Spleen (tissue), 11 donors: ENCODE measurements at regions not wholly inside any gene's neighbourhood (a gene's known extent, or its start where the extent isn't known, plus 50 kb on each side); places are given as distances from the start of the nearest gene placed in this dataset.

Experiments used
- DNase-seq: peaks from one replicate; pipeline ENCODE4 v3.0.0-alpha.2; 2020
- H3K27ac ChIP-seq, 8 donors: fragments of 200-600 bp; sonication (generic) in 7 of 8; 1 replicate in 4 of 8; 2 replicates in 4 of 8; pipeline versions ENCODE4 v1.5.0 to v1.8.0; 2016 to 2021; ENCODE audit warnings: inconsistent platforms in 4 of 8, mild to moderate bottlenecking in 4 of 8, moderate library complexity in 1 of 8
- H3K27me3 ChIP-seq, 7 donors: fragments of 200-600 bp; sonication (generic) in 6 of 7; replicated peaks in 1 of 7; 1 replicate in 4 of 7; 2 replicates in 3 of 7; pipeline versions ENCODE4 v1.5.0 to v1.8.0; 2016 to 2021; ENCODE audit warnings: inconsistent platforms in 3 of 7, mild to moderate bottlenecking in 1 of 7
- H3K36me3 ChIP-seq, 6 donors: fragments of 200-600 bp; sonication (generic) in 5 of 6; 1 replicate in 4 of 6; 2 replicates in 2 of 6; pipeline versions ENCODE4 v1.5.0 to v1.8.0; 2016 to 2021; ENCODE audit warnings: inconsistent platforms in 2 of 6
- H3K4me1 ChIP-seq, 6 donors: fragments of 200-600 bp; sonication (generic) in 5 of 6; 1 replicate in 3 of 6; 2 replicates in 3 of 6; pipeline versions ENCODE4 v1.5.0 to v1.8.0; 2016 to 2021; ENCODE audit warnings: inconsistent platforms in 3 of 6
- H3K4me3 ChIP-seq, 8 donors: fragments of 200-600 bp; sonication (generic) in 7 of 8; 1 replicate in 4 of 8; 2 replicates in 4 of 8; pipeline versions ENCODE4 v1.5.0 to v1.8.0; 2016 to 2021; ENCODE audit warnings: inconsistent platforms in 4 of 8, mild to moderate bottlenecking in 4 of 8, moderate library complexity in 2 of 8
- H3K9me3 ChIP-seq, 8 donors: fragments of 200-600 bp; sonication (generic) in 7 of 8; 1 replicate in 4 of 8; 2 replicates in 4 of 8; pipeline versions ENCODE4 v1.5.0 to v1.8.0; 2016 to 2021; ENCODE audit warnings: inconsistent platforms in 4 of 8
- CTCF ChIP-seq, 11 experiments: fragments of 200-600 bp in 7 of 11; fragments of 450-650 bp in 4 of 11; sonication (generic) in 4 of 11; IDR thresholded peaks in 8 of 11; conservative IDR thresholded peaks in 3 of 11; 1 replicate in 7 of 11; 2 replicates in 4 of 11; pipeline versions ENCODE4 v1.4.0 to v1.8.0; 2016 to 2021; ENCODE audit warnings: antibody characterized with exemption in 11 of 11, inconsistent platforms in 4 of 11, mild to moderate bottlenecking in 1 of 11
- POLR2A ChIP-seq, 3 donors: fragments of 450-650 bp; IDR thresholded peaks; one replicate each; pipeline ENCODE4 v1.5.1; 2017; ENCODE audit warnings: antibody characterized with exemption in 3 of 3, mild to moderate bottlenecking in 1 of 3
- POLR2AphosphoS5 ChIP-seq, 3 donors: sonication (generic); formaldehyde crosslinking; IDR thresholded peaks; one replicate each; pipeline ENCODE4 v1.5.1; 2017; ENCODE audit warnings: antibody characterized with exemption in 3 of 3
- WGBS, 5 donors: extraction: QIAGEN DNeasy Blood & Tissue Kit in 3 of 5; methylation state at CpG; one replicate each; pipeline versions ENCODE4 v1.1.5 to v1.1.7; 2013 to 2018; 5-methylcytosine and 5-hydroxymethylcytosine counted together
- intact Hi-C: fragments of 100-400 bp; cut with DNase I; formaldehyde crosslinking; loops from one replicate; pipeline ENCODE4 v1.15.0; 2023; ENCODE audit warnings: low total_unique reads
- donor health status: healthy with polysubstance abuse.
- donor health status: DM: no; HTN: no; CAD: no; lungs with moderate emphysema.
- donor health status: DM: no; HTN: no; CAD: no.
- donor health status: Bipolar disorder and iron deficiency.
- donor health status: healthy.
- donor health status: DM: no; HTN: no; CAD: no.
- donor health status: DM: yes; HTN: yes; CAD: no.

GRCh38 chr3:195007151-195007550, 263.8 kb downstream of the XXYLT1 start:
- WGBS, 5 donors = 80 to 90% (median 85%) methylated on average over 3 to 5 of the region's 5 CpGs
- DNase-seq = no peak
- H3K4me1 ChIP-seq = peaks cover 0 to 36% (median 11%) of the 10 kb centered on the region in 6 donors
- no peaks in the 10 kb centered on the region for H3K27me3 ChIP-seq
- H3K36me3 ChIP-seq = no peaks in the 10 kb centered on the region
- no peak overlapping the region for H3K4me3 ChIP-seq
- intact Hi-C loops = loop anchor here (10.0 kb wide), 1 partner anchor 98 kb away; no protein-coding TSS in a partner anchor
- no peak overlapping the region for H3K27ac ChIP-seq
- TF ChIP-seq CTCF (IDR thresholded peaks at IDR 0.05 in 8 of 11, conservative IDR thresholded peaks at IDR 0.05 in 3 of 11) (no peak), POLR2A (IDR thresholded peaks at IDR 0.05) (no peak), POLR2AphosphoS5 (IDR thresholded peaks at IDR 0.05) (no peak)
- no peaks in the 10 kb centered on the region for H3K9me3 ChIP-seq

- H3K4me3 ChIP-seq = no peak overlapping the region
- WGBS, 5 donors = 35 to 54% (median 45%) methylated on average over 4 of the region's 4 CpGs
- H3K4me1 ChIP-seq = peaks cover 0 to 30% (median 7%) of the 10 kb centered on the region in 6 donors
- H3K27ac ChIP-seq = no peak overlapping the region
- H3K9me3 ChIP-seq = no peaks in the 10 kb centered on the region
- H3K27me3 ChIP-seq = no peaks in the 10 kb centered on the region
- DNase-seq = no peak
- no peak for TF ChIP-seq POLR2AphosphoS5 (IDR thresholded peaks at IDR 0.05)
- TF ChIP-seq CTCF (IDR thresholded peaks at IDR 0.05 in 8 of 11, conservative IDR thresholded peaks at IDR 0.05 in 3 of 11) = no peak
- no peak for TF ChIP-seq POLR2A (IDR thresholded peaks at IDR 0.05)
- no peaks in the 10 kb centered on the region for H3K36me3 ChIP-seq
- intact Hi-C loops = loop anchor here (10.0 kb wide), 1 partner anchor 97 kb away; no protein-coding TSS in a partner anchor
Observed at GRCh38 chr3:195007766-195008165, 263.2 kb downstream of the XXYLT1 start.

- Histone ChIP-seq H3K4me1 (peaks cover 0 to 20% (median 0%) of the 10 kb centered on the region in 6 donors), H3K4me3 (no peak overlapping the region), H3K27me3 (no peaks in the 10 kb centered on the region), H3K9me3 (no peaks in the 10 kb centered on the region), H3K27ac (no peak overlapping the region), H3K36me3 (no peaks in the 10 kb centered on the region)
- intact Hi-C loops = loop anchor here (10.0 kb wide), 1 partner anchor 96 kb away; no protein-coding TSS in a partner anchor
- DNase-seq = no peak
- TF ChIP-seq POLR2A (IDR thresholded peaks at IDR 0.05) (no peak), POLR2AphosphoS5 (IDR thresholded peaks at IDR 0.05) (no peak), CTCF (IDR thresholded peaks at IDR 0.05 in 8 of 11, conservative IDR thresholded peaks at IDR 0.05 in 3 of 11) (no peak)
- 83 to 92% (median 90%) methylated on average over 5 to 6 of the region's 6 CpGs for WGBS, 5 donors
Observed at GRCh38 chr3:195008816-195009215, 262.1 kb downstream of the XXYLT1 start.

- DNase-seq = no peak
- no peak overlapping the region for H3K4me3 ChIP-seq
- intact Hi-C loops = loop anchor here (10.0 kb wide), 1 partner anchor 95 kb away; no protein-coding TSS in a partner anchor
- TF ChIP-seq POLR2AphosphoS5 (IDR thresholded peaks at IDR 0.05) = no peak
- TF ChIP-seq CTCF (IDR thresholded peaks at IDR 0.05 in 8 of 11, conservative IDR thresholded peaks at IDR 0.05 in 3 of 11) = no peak
- no peak for TF ChIP-seq POLR2A (IDR thresholded peaks at IDR 0.05)
- peaks cover 0 to 16% (median 0%) of the 10 kb centered on the region in 6 donors for H3K4me1 ChIP-seq
- H3K36me3 ChIP-seq = no peaks in the 10 kb centered on the region
- H3K27me3 ChIP-seq = no peaks in the 10 kb centered on the region
- no peak overlapping the region for H3K27ac ChIP-seq
- no peaks in the 10 kb centered on the region for H3K9me3 ChIP-seq
- 70 to 80% (median 75%) methylated on average over 9 of the region's 9 CpGs for WGBS, 5 donors
Observed at GRCh38 chr3:195009616-195010015, 261.3 kb downstream of the XXYLT1 start.
